GM12865 (cell line): ENCODE measurements at regions not wholly inside any gene's neighbourhood (a gene's known extent, or its start where the extent isn't known, plus 50 kb on each side); places are given as distances from the start of the nearest gene placed in this dataset.

Experiments
- DNase-seq: peaks from one replicate; pipeline ENCODE4 v3.0.0; 2010; ENCODE audit warnings: low read depth
- H3K4me3 ChIP-seq: 2 replicates; pipeline ENCODE4 v1.5.1; 2011; ENCODE audit warnings: mild to moderate bottlenecking, low read depth, low read length, control low read depth
- CTCF ChIP-seq: IDR thresholded peaks from 2 replicates; pipeline ENCODE4 v1.5.1; 2011; ENCODE audit warnings: low read length, control low read depth, low read depth, inconsistent platforms; ENCODE audit not compliant: insufficient read depth; ENCODE audit errors: missing control alignments

- H3K4me3 ChIP-seq: no peak overlapping the region
- no peak for DNase-seq
- TF ChIP-seq CTCF: no peak
These were observed 325.3 kb downstream of the GJA1 start for GRCh38 chr6:121760745-121761144.

- H3K4me3 ChIP-seq: no peak overlapping the region
- peak; percentile 39 for DNase-seq
These were observed 329.0 kb downstream of the GJA1 start for GRCh38 chr6:121764493-121764892.

GRCh38 chr6:121765060-121765459 lies 329.6 kb downstream of the GJA1 start:
- DNase-seq: no peak
- no peak overlapping the region for H3K4me3 ChIP-seq
- TF ChIP-seq CTCF: no peak

More at GRCh38 chr6:121764493-121764892, 329.0 kb downstream of the GJA1 start:
- no peak for TF ChIP-seq CTCF

GRCh38 chr6:121767211-121767610 lies 331.8 kb downstream of the GJA1 start:
- DNase-seq: no peak
- TF ChIP-seq CTCF: no peak
- no peak overlapping the region for H3K4me3 ChIP-seq

GRCh38 chr6:121770943-121771342 lies 335.5 kb downstream of the GJA1 start:
- TF ChIP-seq CTCF: no peak
- no peak overlapping the region for H3K4me3 ChIP-seq
- peak; percentile 7 for DNase-seq

GRCh38 chr6:121771937-121772720 lies 336.7 kb downstream of the GJA1 start:
- no peak for TF ChIP-seq CTCF
- peak; percentile 28 for DNase-seq
- no peak overlapping the region for H3K4me3 ChIP-seq

GRCh38 chr6:121776054-121776453 lies 340.6 kb downstream of the GJA1 start:
- no peak for DNase-seq
- H3K4me3 ChIP-seq: no peak overlapping the region
- TF ChIP-seq CTCF: no peak
